T-cell (primary cell): ENCODE measurements at regions not wholly inside any gene's neighbourhood (a gene's known extent, or its start where the extent isn't known, plus 50 kb on each side); places are given as distances from the start of the nearest gene placed in this dataset.
"Not testable (repeated sequence)": the region's sequence is repeated elsewhere in the genome, so short reads cannot be mapped to it uniquely, and the experiment has no call there.

Experiments
- ATAC-seq, 4 experiments: fragments of 200-7000 bp in 3 of 4; fragments of 150-1000 bp in 1 of 4; cut with Tn5 transposase; replicated peaks in 1 of 4; 1 replicate in 3 of 4; 2 replicates in 1 of 4; pipeline ENCODE4 v1.10.0; 2021; ENCODE audit warnings: moderate library complexity in 3 of 4, mild to moderate bottlenecking in 2 of 4, moderate number of reproducible peaks in 1 of 4
- CTCF ChIA-PET, 2 donors: fragments of 300-600 bp; sonication (Branson Sonifier 250); formaldehyde crosslinking; loops; one replicate each; lab custom pipeline; 2022; ENCODE audit warnings: antibody characterized with exemption in 2 of 2; lab: Charles Lee
- POLR2A ChIA-PET, 2 donors: fragments of 300-600 bp; sonication (Branson Sonifier 250); formaldehyde crosslinking; loops; one replicate each; lab custom pipeline; 2022; ENCODE audit warnings: antibody characterized with exemption in 2 of 2; lab: Charles Lee
- DNase-seq, 35 experiments: peaks; one replicate each; pipeline versions ENCODE4 v3.0.0 to v3.0.0-alpha.2; 2013 to 2023
- H3K27ac ChIP-seq: one replicate; pipeline ENCODE4 v1.5.1; 2013; ENCODE audit warnings: low read length
- H3K27me3 ChIP-seq, 2 experiments: replicated peaks in 1 of 2; 1 replicate in 1 of 2; 2 replicates in 1 of 2; pipeline versions ENCODE4 v1.6.1 to v1.7.0; 2013; ENCODE audit warnings: low read length in 1 of 2, mixed read lengths in 1 of 2; ENCODE audit not compliant: control insufficient read depth in 2 of 2, insufficient read depth in 2 of 2; ENCODE audit errors: extremely low read depth in 1 of 2
- H3K36me3 ChIP-seq, 2 donors: 1 replicate in 1 of 2; 2 replicates in 1 of 2; pipeline versions ENCODE4 v1.6.1 to v1.7.0; 2013; ENCODE audit warnings: low read length in 1 of 2; ENCODE audit not compliant: control insufficient read depth in 2 of 2, insufficient read depth in 1 of 2; ENCODE audit errors: extremely low read depth in 1 of 2
- H3K4me1 ChIP-seq, 2 experiments: 1 replicate in 1 of 2; 2 replicates in 1 of 2; pipeline versions ENCODE4 v1.6.1 to v1.7.0; 2013; ENCODE audit warnings: low read length in 2 of 2, mixed read lengths in 1 of 2; ENCODE audit not compliant: insufficient read depth in 2 of 2, control insufficient read depth in 1 of 2; ENCODE audit errors: extremely low read depth in 1 of 2
- H3K4me3 ChIP-seq, 2 donors: 1 replicate in 1 of 2; 2 replicates in 1 of 2; pipeline versions ENCODE4 v1.5.1 to v1.7.0; 2013; ENCODE audit warnings: mild to moderate bottlenecking in 2 of 2, low read length in 1 of 2, moderate library complexity in 1 of 2; ENCODE audit not compliant: control insufficient read depth in 1 of 2; ENCODE audit errors: extremely low read depth in 1 of 2
- H3K9me3 ChIP-seq: 2 replicates; pipeline ENCODE4 v1.7.0; 2013
- H3K27ac Mint-ChIP-seq, 2 donors: one replicate each; pipeline ENCODE4 v1.8.0; 2020 to 2021; ENCODE audit warnings: mild to moderate bottlenecking in 2 of 2, mixed read lengths in 2 of 2
- H3K27me3 Mint-ChIP-seq, 2 donors: one replicate each; pipeline ENCODE4 v1.8.0; 2021 to 2022; ENCODE audit warnings: mixed read lengths in 2 of 2
- H3K36me3 Mint-ChIP-seq: one replicate; pipeline ENCODE4 v1.8.0; 2021; ENCODE audit warnings: mixed read lengths
- H3K4me1 Mint-ChIP-seq, 3 donors: one replicate each; pipeline ENCODE4 v1.8.0; 2020 to 2022; ENCODE audit warnings: mixed read lengths in 3 of 3, mild to moderate bottlenecking in 1 of 3
- H3K4me3 Mint-ChIP-seq, 3 donors: one replicate each; pipeline ENCODE4 v1.8.0; 2020 to 2022; ENCODE audit warnings: mild to moderate bottlenecking in 3 of 3, mixed read lengths in 3 of 3, moderate library complexity in 3 of 3
- H3K9me3 Mint-ChIP-seq, 3 donors: one replicate each; pipeline ENCODE4 v1.8.0; 2020 to 2022; ENCODE audit warnings: mixed read lengths in 3 of 3
- WGBS: methylation state at CpG from one replicate; pipeline ENCODE4 v1.1.5; 2013; ENCODE audit warnings: missing lambda C conversion rate; ENCODE audit not compliant: insufficient coverage; 5-methylcytosine and 5-hydroxymethylcytosine counted together

- H3K4me3 Mint-ChIP-seq, result no peak overlapping the region
- peaks cover 15 to 27% (median 24%) of the 10 kb centered on the region in 3 donors for H3K9me3 Mint-ChIP-seq
- Histone ChIP-seq H3K4me3 (no peak overlapping the region), H3K9me3 (no peaks in the 10 kb centered on the region), H3K27ac (no peak overlapping the region), H3K36me3 (no peaks in the 10 kb centered on the region), H3K4me1 (no peaks in the 10 kb centered on the region), H3K27me3 (no peaks in the 10 kb centered on the region)
- CTCF ChIA-PET, result no interaction called here
- no peak overlapping the region for H3K27ac Mint-ChIP-seq
- WGBS, result 89% methylated on average over 3 of the region's 9 CpGs
- H3K4me1 Mint-ChIP-seq, result no peaks in the 10 kb centered on the region
- no peaks in the 10 kb centered on the region for H3K36me3 Mint-ChIP-seq
- DNase-seq, result no peak
- no peak for ATAC-seq
- no peaks in the 10 kb centered on the region for H3K27me3 Mint-ChIP-seq
- POLR2A ChIA-PET, result no interaction called here
Observed at GRCh38 chr20:54793291-54793992, 318.0 kb downstream of the DOK5 start.

DNA sequence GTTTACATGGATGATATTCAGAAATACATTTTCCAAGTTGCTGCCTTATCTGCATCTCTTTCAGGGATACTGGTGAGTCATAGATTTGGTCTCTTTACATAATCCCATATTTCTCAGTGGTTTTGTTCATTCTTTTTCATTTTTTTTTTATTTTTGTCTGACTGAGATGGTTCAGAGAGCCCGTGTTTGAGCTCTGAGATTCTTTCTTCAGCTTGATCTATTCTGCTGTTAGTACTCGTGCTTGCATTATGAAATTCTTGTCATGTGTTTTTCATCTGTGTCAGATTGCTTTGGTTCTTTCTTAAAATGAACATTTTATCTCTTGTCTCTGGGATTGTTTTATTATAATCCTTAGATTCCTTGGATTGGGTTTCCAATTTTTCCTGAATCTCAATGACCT lies 317.3 kb downstream of the DOK5 start:
- no peak for ATAC-seq
- H3K4me1 ChIP-seq, result no peaks in the 10 kb centered on the region
- no peaks in the 10 kb centered on the region for H3K27me3 Mint-ChIP-seq
- H3K4me1 Mint-ChIP-seq, result no peaks in the 10 kb centered on the region
- no peak overlapping the region for H3K27ac ChIP-seq
- H3K36me3 ChIP-seq, result no peaks in the 10 kb centered on the region
- CTCF ChIA-PET, result no interaction called here
- H3K4me3 ChIP-seq, result no peak overlapping the region
- H3K27ac Mint-ChIP-seq, result no peak overlapping the region
- no peak overlapping the region for H3K4me3 Mint-ChIP-seq
- no peak for DNase-seq
- WGBS, result 65% methylated on average over 2 of the region's 2 CpGs
- peaks cover 15 to 29% (median 24%) of the 10 kb centered on the region in 3 donors for H3K9me3 Mint-ChIP-seq
- no peaks in the 10 kb centered on the region for H3K9me3 ChIP-seq
- no peaks in the 10 kb centered on the region for H3K27me3 ChIP-seq
- no peaks in the 10 kb centered on the region for H3K36me3 Mint-ChIP-seq
- POLR2A ChIA-PET, result no interaction called here

GRCh38 chr20:54788260-54788659 lies 312.9 kb downstream of the DOK5 start:
- H3K4me3 ChIP-seq, CTCF ChIA-PET, H3K4me1 Mint-ChIP-seq, H3K4me3 Mint-ChIP-seq, H3K27me3 Mint-ChIP-seq, ATAC-seq, H3K27me3 ChIP-seq, DNase-seq, POLR2A ChIA-PET, H3K4me1 ChIP-seq, H3K36me3 ChIP-seq, H3K36me3 Mint-ChIP-seq, H3K9me3 ChIP-seq, H3K27ac Mint-ChIP-seq, H3K27ac ChIP-seq: not testable (repeated sequence)
- 100% methylated on average over 1 of the region's 4 CpGs for WGBS
- peaks cover 15 to 29% (median 24%) of the 10 kb centered on the region in 3 donors for H3K9me3 Mint-ChIP-seq

GRCh38 chr20:54782758-54783157 lies 307.4 kb downstream of the DOK5 start:
- CTCF ChIA-PET, H3K9me3 Mint-ChIP-seq, POLR2A ChIA-PET: not testable (repeated sequence)

DNA sequence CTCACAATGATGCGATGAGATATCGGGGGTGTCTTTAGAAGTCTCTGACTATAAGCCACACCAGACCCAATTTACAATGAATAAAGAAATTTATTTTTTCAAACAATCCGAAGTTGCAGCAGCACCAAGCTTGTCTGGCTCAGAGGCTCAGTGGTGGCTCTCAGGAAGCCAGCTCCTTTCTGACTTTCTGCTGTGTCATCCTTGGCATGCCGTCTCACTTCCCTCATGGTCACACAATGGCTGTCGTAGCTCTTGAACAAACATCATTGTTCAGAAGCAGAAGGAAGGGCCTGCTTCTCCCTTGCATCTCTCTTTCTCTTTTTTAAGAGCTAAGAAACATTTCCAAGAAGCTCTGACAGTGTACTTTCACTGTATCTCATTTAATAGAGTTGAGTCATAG lies 299.0 kb downstream of the DOK5 start:
- peaks cover 0 to 3% of the 10 kb centered on the region in 2 donors for H3K27me3 Mint-ChIP-seq
- DNase-seq, result no peak
- peaks cover 0 to 3% (median 0%) of the 10 kb centered on the region in 3 donors for H3K9me3 Mint-ChIP-seq
- H3K27ac Mint-ChIP-seq, result no peak overlapping the region
- no peak for ATAC-seq
- 13% methylated on average over 3 of the region's 5 CpGs for WGBS
- Histone ChIP-seq H3K27me3 (no peaks in the 10 kb centered on the region), H3K4me1 (no peaks in the 10 kb centered on the region), H3K36me3 (no peaks in the 10 kb centered on the region), H3K27ac (no peak overlapping the region), H3K9me3 (no peaks in the 10 kb centered on the region), H3K4me3 (no peak overlapping the region)
- no peak overlapping the region for H3K4me3 Mint-ChIP-seq
- ChIA-PET POLR2A (no interaction called here), CTCF (no interaction called here)
- H3K4me1 Mint-ChIP-seq, result no peaks in the 10 kb centered on the region
- no peaks in the 10 kb centered on the region for H3K36me3 Mint-ChIP-seq

More at GRCh38 chr20:54782758-54783157, 307.4 kb downstream of the DOK5 start:
- WGBS, result no CpG with 5 or more reads among the region's 9 CpGs
- not testable (repeated sequence) for H3K27ac Mint-ChIP-seq, H3K9me3 ChIP-seq, H3K4me3 Mint-ChIP-seq, H3K27me3 Mint-ChIP-seq, H3K36me3 ChIP-seq, H3K36me3 Mint-ChIP-seq, DNase-seq, H3K4me3 ChIP-seq, H3K27ac ChIP-seq, H3K27me3 ChIP-seq, H3K4me1 Mint-ChIP-seq, ATAC-seq, H3K4me1 ChIP-seq

DNA sequence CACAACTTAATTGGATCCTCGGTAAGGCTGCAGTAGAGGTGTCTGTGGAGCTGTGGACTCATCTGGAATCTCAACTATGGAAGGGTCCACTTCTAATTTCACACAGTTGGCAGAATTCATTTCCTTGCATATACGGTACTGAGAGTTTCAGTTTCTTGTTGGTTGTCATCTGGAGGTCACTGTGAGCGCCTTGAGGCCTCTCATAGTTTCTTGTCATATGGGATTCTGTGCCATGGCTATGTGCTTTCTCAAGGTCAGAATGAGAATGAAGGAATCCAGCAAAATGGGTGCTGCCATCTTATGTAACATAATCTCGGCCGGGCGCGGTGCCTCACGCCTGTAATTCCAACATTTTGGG lies 298.2 kb downstream of the DOK5 start:
- no peaks in the 10 kb centered on the region for H3K27me3 ChIP-seq
- H3K4me3 ChIP-seq, result no peak overlapping the region
- no peak overlapping the region for H3K27ac Mint-ChIP-seq
- H3K4me1 ChIP-seq, result no peaks in the 10 kb centered on the region
- H3K36me3 Mint-ChIP-seq, result no peaks in the 10 kb centered on the region
- H3K27me3 Mint-ChIP-seq, result peaks cover 0 to 3% of the 10 kb centered on the region in 2 donors
- H3K36me3 ChIP-seq, result no peaks in the 10 kb centered on the region
- peaks cover 0 to 3% (median 0%) of the 10 kb centered on the region in 3 donors for H3K9me3 Mint-ChIP-seq
- POLR2A ChIA-PET, result no interaction called here
- WGBS, result 70% methylated on average over 6 of the region's 8 CpGs
- no peak overlapping the region for H3K27ac ChIP-seq
- no peaks in the 10 kb centered on the region for H3K4me1 Mint-ChIP-seq
- no peak overlapping the region for H3K4me3 Mint-ChIP-seq
- H3K9me3 ChIP-seq, result no peaks in the 10 kb centered on the region
- DNase-seq (no peak), ATAC-seq (no peak)
- CTCF ChIA-PET, result no interaction called here
